ENCODE measurements at regions not wholly inside any gene's neighbourhood (a gene's known extent, or its start where the extent isn't known, plus 50 kb on each side); places are given as distances from the start of the nearest gene placed in this dataset.

DNA sequence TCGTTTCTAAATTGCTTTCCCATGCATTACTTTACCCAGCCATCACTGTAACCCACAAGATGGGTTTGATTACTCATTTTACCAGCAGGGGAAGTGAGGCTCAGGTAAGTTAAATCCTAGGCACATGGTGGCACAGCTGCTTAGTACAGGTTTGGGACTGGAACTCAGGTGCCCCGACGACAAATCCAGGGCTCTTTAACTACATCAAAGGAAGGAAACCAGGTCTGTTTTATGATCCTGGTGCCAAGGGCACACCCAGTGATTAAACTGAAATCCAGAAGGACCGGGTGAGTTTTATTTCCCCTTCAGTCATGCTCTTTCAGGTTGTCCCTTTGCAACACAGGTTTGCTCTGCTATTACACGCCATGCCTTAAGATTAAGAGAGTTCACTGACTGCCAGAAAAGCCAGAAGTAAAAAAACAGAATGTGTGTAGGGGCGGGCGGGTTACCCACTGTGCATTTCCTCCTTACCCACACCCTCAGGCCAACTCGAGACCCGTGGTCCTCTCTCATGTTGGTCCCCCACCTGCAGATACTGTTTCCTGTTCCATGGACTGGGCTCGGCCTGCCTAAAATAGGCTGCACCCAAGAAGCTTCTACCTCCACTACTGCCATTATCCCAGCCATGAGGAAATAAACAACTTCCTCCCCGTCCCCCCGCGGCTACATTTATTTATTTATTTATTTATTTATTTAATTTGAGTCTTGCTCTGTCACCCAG, 55.1 kb upstream of the KDM7A start:
- TF ChIP-seq, protein P1, sequence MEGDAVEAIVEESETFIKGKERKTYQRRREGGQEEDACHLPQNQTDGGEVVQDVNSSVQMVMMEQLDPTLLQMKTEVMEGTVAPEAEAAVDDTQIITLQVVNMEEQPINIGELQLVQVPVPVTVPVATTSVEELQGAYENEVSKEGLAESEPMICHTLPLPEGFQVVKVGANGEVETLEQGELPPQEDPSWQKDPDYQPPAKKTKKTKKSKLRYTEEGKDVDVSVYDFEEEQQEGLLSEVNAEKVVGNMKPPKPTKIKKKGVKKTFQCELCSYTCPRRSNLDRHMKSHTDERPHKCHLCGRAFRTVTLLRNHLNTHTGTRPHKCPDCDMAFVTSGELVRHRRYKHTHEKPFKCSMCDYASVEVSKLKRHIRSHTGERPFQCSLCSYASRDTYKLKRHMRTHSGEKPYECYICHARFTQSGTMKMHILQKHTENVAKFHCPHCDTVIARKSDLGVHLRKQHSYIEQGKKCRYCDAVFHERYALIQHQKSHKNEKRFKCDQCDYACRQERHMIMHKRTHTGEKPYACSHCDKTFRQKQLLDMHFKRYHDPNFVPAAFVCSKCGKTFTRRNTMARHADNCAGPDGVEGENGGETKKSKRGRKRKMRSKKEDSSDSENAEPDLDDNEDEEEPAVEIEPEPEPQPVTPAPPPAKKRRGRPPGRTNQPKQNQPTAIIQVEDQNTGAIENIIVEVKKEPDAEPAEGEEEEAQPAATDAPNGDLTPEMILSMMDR (conservative IDR thresholded peaks at IDR 0.05; ENCODE audit: low read depth, low read length): no peak
- no peak for TF ChIP-seq EZH2phosphoT487 (IDR thresholded peaks at IDR 0.05; ENCODE audit: borderline replicate concordance, low read length)
